Endothelial cell (in vitro differentiated cells): ENCODE measurements at regions not wholly inside any gene's neighbourhood (a gene's known extent, or its start where the extent isn't known, plus 50 kb on each side); places are given as distances from the start of the nearest gene placed in this dataset.

ENCODE experiments used
- DNase-seq: peaks from one replicate; pipeline ENCODE4 v3.0.0; 2021; ENCODE audit warnings: low spot score
- H3K27ac Mint-ChIP-seq: one replicate; pipeline ENCODE4 v1.8.0; 2021; ENCODE audit warnings: mixed read lengths, inconsistent platforms; ENCODE audit not compliant: unreplicated experiment
- H3K27me3 Mint-ChIP-seq: one replicate; pipeline ENCODE4 v1.8.0; 2021; ENCODE audit warnings: mild to moderate bottlenecking, moderate library complexity, mixed read lengths, inconsistent platforms; ENCODE audit not compliant: unreplicated experiment
- H3K36me3 Mint-ChIP-seq: one replicate; pipeline ENCODE4 v1.8.0; 2021; ENCODE audit warnings: mild to moderate bottlenecking, low read depth, mixed read lengths, inconsistent platforms; ENCODE audit not compliant: unreplicated experiment
- H3K4me1 Mint-ChIP-seq: one replicate; pipeline ENCODE4 v1.8.0; 2021; ENCODE audit warnings: mild to moderate bottlenecking, mixed read lengths, inconsistent platforms; ENCODE audit not compliant: unreplicated experiment
- H3K4me3 Mint-ChIP-seq: one replicate; pipeline ENCODE4 v1.8.0; 2021; ENCODE audit warnings: mild to moderate bottlenecking, mixed read lengths, inconsistent platforms; ENCODE audit not compliant: unreplicated experiment
- H3K9me3 Mint-ChIP-seq: one replicate; pipeline ENCODE4 v1.8.0; 2021; ENCODE audit warnings: mixed read lengths, inconsistent platforms; ENCODE audit not compliant: unreplicated experiment
- TF ChIP-seq, protein P1 (sequence below): fragments of 200-600 bp; sonication (generic); IDR thresholded peaks from one replicate; pipeline ENCODE4 v1.5.0; 2021; ENCODE audit warnings: antibody characterized with exemption; ENCODE audit not compliant: unreplicated experiment

DNA sequence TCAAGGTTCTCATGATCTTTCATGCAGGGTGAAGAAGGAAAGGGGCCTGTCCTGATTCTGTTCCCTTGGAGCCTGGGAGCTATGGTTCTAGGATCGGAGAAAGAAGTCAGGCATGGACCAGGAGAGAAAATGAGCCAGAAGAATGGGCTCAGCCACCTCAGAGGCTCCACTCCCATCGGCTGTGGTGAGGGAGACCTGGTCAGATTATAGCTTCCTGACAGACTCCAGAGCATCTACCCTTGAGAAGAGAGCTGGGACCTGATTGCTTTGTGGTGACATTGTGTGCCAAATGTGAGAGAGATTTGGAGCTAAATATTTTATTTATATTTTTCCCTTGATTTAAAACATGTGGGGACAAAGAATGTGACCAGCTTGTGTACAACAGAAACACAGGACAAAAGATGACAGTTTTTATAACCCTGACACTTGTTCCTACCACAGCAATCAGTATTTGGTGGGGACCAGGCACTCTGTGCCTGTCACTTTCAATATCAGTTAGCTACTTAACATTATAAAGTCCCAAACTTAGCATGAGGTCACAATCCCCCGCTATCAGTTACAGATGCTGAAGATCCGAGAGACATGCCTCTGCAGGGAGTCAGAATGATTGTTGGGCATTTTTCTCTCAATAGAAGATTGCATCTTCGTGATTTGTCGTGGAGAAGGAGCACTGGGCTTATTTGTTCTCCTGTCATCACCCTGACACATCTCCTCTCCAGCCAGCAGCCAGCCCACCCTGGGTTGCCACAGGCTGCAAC, 228.3 kb upstream of the ADAMTS16 start:
- Mint-ChIP-seq H3K27me3 (peaks cover 5% of the 10 kb centered on the region), H3K36me3 (no peaks in the 10 kb centered on the region)
- TF ChIP-seq, protein P1, sequence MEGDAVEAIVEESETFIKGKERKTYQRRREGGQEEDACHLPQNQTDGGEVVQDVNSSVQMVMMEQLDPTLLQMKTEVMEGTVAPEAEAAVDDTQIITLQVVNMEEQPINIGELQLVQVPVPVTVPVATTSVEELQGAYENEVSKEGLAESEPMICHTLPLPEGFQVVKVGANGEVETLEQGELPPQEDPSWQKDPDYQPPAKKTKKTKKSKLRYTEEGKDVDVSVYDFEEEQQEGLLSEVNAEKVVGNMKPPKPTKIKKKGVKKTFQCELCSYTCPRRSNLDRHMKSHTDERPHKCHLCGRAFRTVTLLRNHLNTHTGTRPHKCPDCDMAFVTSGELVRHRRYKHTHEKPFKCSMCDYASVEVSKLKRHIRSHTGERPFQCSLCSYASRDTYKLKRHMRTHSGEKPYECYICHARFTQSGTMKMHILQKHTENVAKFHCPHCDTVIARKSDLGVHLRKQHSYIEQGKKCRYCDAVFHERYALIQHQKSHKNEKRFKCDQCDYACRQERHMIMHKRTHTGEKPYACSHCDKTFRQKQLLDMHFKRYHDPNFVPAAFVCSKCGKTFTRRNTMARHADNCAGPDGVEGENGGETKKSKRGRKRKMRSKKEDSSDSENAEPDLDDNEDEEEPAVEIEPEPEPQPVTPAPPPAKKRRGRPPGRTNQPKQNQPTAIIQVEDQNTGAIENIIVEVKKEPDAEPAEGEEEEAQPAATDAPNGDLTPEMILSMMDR: no peak

DNA sequence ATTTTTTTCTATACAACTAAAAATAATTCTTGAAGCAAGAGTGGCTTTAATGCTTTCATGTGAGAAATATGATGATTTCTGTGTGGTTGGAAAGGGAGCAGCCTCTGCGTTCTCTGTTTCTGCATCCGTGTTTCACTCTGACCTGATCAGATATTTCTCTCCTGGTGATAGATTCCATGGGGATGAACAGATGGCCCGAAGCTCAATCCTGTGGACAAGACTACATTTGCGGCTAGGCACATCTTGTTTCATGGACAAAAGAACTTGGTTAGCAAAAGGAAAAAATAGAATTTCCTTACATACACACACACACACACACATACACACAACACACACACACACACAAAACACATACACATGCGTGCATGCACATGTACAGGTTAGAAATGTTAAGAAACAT, 218.2 kb upstream of the ADAMTS16 start:
- no peaks in the 10 kb centered on the region for H3K9me3 Mint-ChIP-seq
- TF ChIP-seq, protein P1: no peak

More for the DNA sequence above, 228.3 kb upstream of the ADAMTS16 start:
- no peak for DNase-seq
- H3K9me3 Mint-ChIP-seq: no peaks in the 10 kb centered on the region
- H3K4me3 Mint-ChIP-seq: no peak overlapping the region
- no peaks in the 10 kb centered on the region for H3K4me1 Mint-ChIP-seq
- H3K27ac Mint-ChIP-seq: no peak overlapping the region

DNA sequence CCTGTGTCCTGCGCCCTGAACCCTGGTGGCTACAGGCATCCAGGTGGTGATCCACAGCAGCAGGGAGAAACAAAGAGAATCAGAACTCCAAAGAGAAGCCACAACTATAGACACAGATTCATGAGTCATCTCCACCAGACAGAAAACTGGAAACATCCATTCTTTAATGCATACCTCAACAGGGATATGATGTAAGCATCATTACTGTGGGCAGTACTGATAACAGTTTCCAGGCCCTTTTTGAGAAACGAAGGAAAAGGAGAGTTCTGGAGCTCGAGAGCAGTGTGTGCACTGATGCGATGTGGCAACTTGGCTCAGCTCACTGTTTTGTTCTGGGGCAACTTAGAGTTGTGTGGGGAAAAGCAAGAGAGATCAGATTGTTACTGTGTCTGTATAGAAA, 215.6 kb upstream of the ADAMTS16 start:
- no peak overlapping the region for H3K27ac Mint-ChIP-seq

More for the DNA sequence above, 218.2 kb upstream of the ADAMTS16 start:
- Mint-ChIP-seq H3K4me3 (no peak overlapping the region), H3K27ac (no peak overlapping the region), H3K27me3 (peaks cover 1% of the 10 kb centered on the region), H3K4me1 (no peaks in the 10 kb centered on the region), H3K36me3 (no peaks in the 10 kb centered on the region)
- DNase-seq: no peak

DNA sequence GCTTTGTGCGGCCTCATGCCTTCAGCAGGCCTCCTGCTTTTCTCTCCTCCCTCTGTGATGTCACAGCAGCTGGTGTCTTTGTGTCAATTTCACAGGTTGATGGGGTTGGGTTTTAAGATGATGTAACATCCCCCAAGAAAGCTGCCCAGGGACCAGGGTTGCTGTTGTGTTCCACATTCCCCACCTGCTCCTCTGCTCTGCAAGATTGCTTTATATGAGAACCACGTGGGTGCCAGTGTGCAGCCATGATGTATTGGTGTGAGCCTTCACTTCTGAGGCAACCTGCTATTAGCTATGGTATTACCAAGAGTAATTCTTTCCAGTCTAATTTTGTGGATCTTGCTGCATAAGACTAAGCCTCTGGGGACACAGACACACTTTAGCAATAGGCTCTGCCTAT, 213.0 kb upstream of the ADAMTS16 start:
- no peak overlapping the region for H3K27ac Mint-ChIP-seq
- H3K36me3 Mint-ChIP-seq: no peaks in the 10 kb centered on the region
- H3K4me3 Mint-ChIP-seq: no peak overlapping the region
- TF ChIP-seq, protein P1: no peak
- peaks cover 1% of the 10 kb centered on the region for H3K27me3 Mint-ChIP-seq
- no peak for DNase-seq
- no peaks in the 10 kb centered on the region for H3K9me3 Mint-ChIP-seq
- no peaks in the 10 kb centered on the region for H3K4me1 Mint-ChIP-seq

More for the DNA sequence above, 215.6 kb upstream of the ADAMTS16 start:
- Mint-ChIP-seq H3K4me1 (no peaks in the 10 kb centered on the region), H3K4me3 (no peak overlapping the region), H3K9me3 (no peaks in the 10 kb centered on the region), H3K27me3 (peaks cover 1% of the 10 kb centered on the region), H3K36me3 (no peaks in the 10 kb centered on the region)
- TF ChIP-seq, protein P1: no peak
- DNase-seq: no peak

DNA sequence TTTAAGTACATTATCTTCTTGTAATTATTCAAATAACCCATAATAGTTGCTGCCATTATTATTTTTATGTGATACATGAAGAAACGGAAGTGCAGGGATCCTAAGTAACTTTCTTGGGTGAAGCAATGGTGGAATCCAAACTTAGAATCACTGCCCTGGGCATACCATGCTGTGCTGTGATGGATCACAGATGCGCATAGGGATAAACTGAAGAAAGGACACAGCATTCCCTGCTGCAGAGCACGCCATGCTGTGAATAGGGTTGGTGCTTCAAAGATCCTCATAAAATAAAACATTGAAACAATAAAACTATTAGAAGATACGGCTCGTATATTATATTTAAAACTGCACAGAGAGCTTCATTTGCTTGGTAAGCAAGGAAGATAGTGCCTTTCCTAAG, 211.7 kb upstream of the ADAMTS16 start:
- TF ChIP-seq, protein P1: no peak
- Mint-ChIP-seq H3K27ac (no peak overlapping the region), H3K9me3 (no peaks in the 10 kb centered on the region), H3K4me1 (no peaks in the 10 kb centered on the region), H3K36me3 (no peaks in the 10 kb centered on the region), H3K4me3 (no peak overlapping the region), H3K27me3 (peaks cover 1% of the 10 kb centered on the region)
- DNase-seq: no peak
